ENCODE measurements at regions not wholly inside any gene's neighbourhood (a gene's known extent, or its start where the extent isn't known, plus 50 kb on each side); places are given as distances from the start of the nearest gene placed in this dataset.
A peak's percentile ranks its signal among the peaks of the same experiment; 100 is the strongest.
"Not testable (repeated sequence)": the region's sequence is repeated elsewhere in the genome, so short reads cannot be mapped to it uniquely, and the experiment has no call there.

DNA sequence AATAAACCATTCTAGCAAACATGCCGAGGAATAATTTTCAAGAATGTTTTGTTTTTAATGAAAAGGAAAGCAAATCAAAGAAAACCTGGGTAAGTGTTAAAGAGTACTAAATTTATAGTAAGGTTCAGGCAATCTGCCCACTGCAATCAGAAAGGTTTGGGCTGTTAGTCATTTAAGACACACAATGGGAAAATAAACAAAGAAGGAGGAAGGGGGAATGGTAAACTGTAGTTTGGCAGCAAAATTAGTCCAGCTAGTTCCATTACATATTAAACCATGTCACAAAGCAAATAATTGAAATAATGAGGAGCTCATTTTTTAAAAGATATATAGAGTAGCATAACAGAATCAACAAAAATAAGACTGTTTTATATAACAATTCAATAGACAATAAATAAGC lies 87.5 kb upstream of the COPS8 start:
- DNase-seq = no peak

GRCh38 chr2:236998758-236999157 lies 86.9 kb upstream of the COPS8 start:
- no peak for DNase-seq

- DNase-seq = no peak
Observed at GRCh38 chr2:237000481-237000880, 85.2 kb upstream of the COPS8 start.

GRCh38 chr2:237005341-237005740 lies 80.3 kb upstream of the COPS8 start:
- not testable (repeated sequence) for DNase-seq

DNA sequence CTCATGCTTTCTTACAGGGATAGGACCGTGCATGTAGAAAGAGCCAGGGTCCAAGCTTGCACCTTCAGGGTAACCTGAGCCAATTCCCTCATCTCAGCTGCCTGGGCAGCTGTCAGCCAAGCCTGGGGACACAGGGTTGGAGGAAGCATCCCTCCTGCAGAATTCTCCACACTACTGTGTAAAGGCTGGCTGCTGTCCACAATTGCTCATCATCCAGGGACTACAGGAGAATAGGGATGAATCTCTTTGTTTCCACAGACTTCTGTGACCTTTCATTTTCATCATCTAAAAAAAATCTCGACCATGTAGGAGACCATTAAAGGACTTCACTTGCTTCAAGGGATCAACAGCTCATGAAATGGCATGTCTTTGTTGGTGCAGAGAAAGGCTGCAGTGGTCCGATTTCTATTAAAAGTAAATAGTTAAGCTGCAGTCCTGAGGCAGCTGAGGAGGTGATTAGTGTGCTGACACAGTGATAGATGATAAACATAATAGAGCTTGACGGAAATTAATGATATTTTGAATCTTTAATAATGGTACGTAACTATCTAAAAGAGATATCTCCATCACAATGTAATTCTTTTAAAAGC lies 74.4 kb upstream of the COPS8 start:
- DNase-seq = no peak

DNA sequence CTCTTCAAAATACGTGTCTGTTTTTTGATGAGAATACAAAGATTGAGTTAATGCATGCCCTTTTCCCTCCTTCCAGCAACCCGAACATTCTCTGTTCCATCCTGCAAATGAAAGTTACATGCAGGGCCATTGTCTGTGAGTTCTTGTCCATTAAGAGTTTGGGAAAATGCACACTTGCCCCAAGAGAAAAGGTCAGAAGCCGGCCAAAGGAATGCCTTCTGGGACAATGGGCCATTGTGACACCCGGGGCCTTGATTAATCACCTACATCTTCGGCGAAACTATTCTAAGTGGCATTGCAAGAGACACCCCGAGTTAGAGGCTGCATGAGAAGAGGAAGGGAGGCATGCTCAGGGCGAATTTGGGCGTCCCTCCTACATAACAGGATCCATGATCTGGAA lies 73.7 kb upstream of the COPS8 start:
- DNase-seq = no peak

GRCh38 chr2:237012577-237013267 lies 73.0 kb upstream of the COPS8 start:
- DNase-seq = no peak

- no peak for DNase-seq
Observed at GRCh38 chr2:237016121-237016915, 69.4 kb upstream of the COPS8 start.

- DNase-seq = no peak
Observed at GRCh38 chr2:237020090-237020489, 65.6 kb upstream of the COPS8 start.

DNA sequence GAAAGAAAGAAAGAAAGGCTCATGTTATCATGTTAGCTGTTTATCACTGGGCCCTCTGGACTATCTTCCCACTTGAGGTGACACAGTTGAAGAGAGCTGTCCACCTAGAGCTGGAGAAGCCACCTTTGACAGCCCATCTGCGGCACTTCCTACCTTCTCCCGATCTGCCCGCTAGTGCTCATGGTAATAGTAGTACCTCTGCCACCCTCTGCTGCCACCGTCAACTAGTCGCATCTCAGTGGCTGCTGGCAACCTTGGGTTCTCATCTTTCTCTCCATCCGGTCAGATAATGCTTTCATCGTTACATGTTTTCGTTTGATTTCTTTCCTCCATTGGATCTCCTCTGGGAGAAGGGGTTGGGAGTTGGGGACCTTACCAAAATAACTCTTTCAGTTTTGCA lies 63.2 kb upstream of the COPS8 start:
- no peak for DNase-seq

DNA sequence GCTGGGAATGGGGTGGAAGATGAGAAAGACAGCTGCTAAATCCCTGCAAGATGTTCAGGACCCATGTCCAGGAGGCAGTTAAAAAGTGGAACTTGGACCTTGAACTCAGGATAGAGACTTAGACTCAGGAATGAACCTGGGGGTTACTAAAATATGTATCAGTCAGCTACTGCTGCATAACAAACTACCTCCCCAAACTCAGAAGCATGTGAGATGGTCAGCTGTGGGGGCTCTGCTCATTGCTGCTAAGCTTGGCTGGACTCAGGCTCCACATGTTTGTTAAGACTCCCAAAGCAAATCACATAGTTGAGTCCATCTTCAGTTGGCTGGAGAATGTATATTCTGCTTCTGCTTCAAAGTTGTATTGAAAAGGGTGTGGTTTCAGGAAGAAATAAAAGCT lies 61.4 kb upstream of the COPS8 start:
- DNase-seq = no peak

DNA sequence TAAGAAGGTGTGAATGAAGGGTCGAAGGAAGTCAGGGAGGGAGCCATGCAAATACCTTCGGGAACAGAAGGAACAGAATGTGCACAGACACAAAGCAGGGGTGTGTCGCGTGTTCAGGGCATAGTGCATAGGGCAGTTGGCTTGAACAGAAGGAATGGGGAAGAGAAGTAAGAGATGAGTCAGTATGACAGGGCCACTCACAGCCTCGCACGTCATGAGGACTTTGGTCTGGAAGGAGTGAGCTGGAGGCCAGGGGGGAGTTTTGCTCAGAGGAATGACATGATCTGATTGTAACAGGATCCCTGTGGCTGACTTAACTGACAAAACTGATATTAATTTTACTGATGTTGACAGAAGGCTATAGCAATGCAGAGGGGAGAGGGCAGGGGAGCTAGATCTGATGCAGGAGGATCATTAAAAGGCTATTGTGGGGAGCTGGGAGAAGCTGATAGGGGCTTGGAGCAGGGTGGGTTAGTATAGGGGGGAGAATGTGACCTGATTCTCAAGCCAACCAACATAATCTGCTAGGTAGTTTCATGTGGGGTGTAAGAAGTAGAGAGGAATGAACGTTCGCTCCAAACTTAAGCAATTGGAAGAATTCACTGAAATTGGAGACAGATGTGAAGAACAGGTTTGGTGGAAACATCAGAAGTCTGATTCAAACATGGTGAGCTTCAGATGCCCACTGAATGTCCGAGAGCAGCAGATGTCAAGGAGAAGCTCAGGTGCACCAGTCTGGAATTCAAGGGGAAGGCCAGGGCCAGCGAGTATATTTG lies 60.4 kb upstream of the COPS8 start:
- DNase-seq = no peak

GRCh38 chr2:237026981-237027711 lies 58.5 kb upstream of the COPS8 start:
- peak; percentile 73 for DNase-seq

GRCh38 chr2:237027712-237028029 lies 58.0 kb upstream of the COPS8 start:
- no peak for DNase-seq

GRCh38 chr2:237030382-237030781 lies 55.3 kb upstream of the COPS8 start:
- DNase-seq = no peak

DNA sequence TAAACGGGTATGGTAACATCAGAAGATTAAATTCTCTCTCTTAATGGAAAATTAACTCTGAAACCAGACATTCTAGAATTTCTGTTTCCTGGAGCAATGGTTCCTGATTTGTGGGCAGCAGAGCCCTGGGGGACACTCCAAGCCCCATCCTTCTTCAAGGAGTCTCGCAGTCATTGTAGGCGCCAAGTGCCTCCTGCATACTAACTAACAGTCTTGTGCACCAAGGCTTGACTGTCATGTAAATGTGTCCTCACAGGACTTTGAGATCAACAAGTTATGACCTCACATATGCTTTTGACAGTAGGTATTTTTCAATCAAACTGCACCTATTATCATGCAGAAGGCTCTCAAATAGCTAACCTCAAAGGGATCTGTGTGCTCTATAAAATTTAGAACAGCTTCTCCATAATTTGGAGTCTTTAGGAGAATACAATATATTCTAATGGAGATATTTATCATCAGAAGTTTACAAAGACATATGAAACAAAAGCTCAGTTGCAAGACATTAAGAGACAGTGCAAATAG lies 52.1 kb upstream of the COPS8 start:
- DNase-seq = no peak

- no peak for DNase-seq
Observed at GRCh38 chr2:237035781-237036475, 49.8 kb upstream of the COPS8 start.
